Testis (tissue), 2 donors: ENCODE measurements at regions not wholly inside any gene's neighbourhood (a gene's known extent, or its start where the extent isn't known, plus 50 kb on each side); places are given as distances from the start of the nearest gene placed in this dataset.

Experiments used
- POLR2A ChIP-seq: fragments of 450-650 bp; IDR thresholded peaks from one replicate; pipeline ENCODE4 v1.6.1; 2017; ENCODE audit warnings: antibody characterized with exemption, mild to moderate bottlenecking, moderate library complexity
- TF ChIP-seq, protein P1 (sequence below), 3 experiments: fragments of 450-650 bp in 2 of 3; fragments of 200-600 bp in 1 of 3; sonication (generic) in 1 of 3; IDR thresholded peaks; one replicate each; pipeline ENCODE4 v1.5.1; 2016 to 2019; ENCODE audit warnings: antibody characterized with exemption in 3 of 3, mild to moderate bottlenecking in 2 of 3, moderate library complexity in 1 of 3

GRCh38 chr2:238518172-238518820 lies 91.6 kb downstream of the ASB1 start:
- TF ChIP-seq, protein P1, sequence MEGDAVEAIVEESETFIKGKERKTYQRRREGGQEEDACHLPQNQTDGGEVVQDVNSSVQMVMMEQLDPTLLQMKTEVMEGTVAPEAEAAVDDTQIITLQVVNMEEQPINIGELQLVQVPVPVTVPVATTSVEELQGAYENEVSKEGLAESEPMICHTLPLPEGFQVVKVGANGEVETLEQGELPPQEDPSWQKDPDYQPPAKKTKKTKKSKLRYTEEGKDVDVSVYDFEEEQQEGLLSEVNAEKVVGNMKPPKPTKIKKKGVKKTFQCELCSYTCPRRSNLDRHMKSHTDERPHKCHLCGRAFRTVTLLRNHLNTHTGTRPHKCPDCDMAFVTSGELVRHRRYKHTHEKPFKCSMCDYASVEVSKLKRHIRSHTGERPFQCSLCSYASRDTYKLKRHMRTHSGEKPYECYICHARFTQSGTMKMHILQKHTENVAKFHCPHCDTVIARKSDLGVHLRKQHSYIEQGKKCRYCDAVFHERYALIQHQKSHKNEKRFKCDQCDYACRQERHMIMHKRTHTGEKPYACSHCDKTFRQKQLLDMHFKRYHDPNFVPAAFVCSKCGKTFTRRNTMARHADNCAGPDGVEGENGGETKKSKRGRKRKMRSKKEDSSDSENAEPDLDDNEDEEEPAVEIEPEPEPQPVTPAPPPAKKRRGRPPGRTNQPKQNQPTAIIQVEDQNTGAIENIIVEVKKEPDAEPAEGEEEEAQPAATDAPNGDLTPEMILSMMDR (IDR thresholded peaks at IDR 0.05), result no peak
- TF ChIP-seq POLR2A, result no peak
